Stomach (tissue), 8 donors: ENCODE measurements at regions not wholly inside any gene's neighbourhood (a gene's known extent, or its start where the extent isn't known, plus 50 kb on each side); places are given as distances from the start of the nearest gene placed in this dataset.

Source experiments
- DNase-seq, 2 donors: peaks; one replicate each; pipeline versions ENCODE4 v3.0.0 to v3.0.0-alpha.2; 2013 to 2019
- H3K27ac ChIP-seq, 5 donors: fragments of 200-600 bp in 4 of 5; sonication (generic) in 4 of 5; one replicate each; pipeline ENCODE4 v1.5.1; 2013 to 2019; ENCODE audit warnings: mild to moderate bottlenecking in 1 of 5, moderate library complexity in 1 of 5
- H3K27me3 ChIP-seq, 3 donors: fragments of 200-600 bp; sonication (generic); one replicate each; pipeline ENCODE4 v1.5.1; 2017 to 2019; ENCODE audit warnings: mixed run types in 1 of 3
- H3K36me3 ChIP-seq, 4 donors: fragments of 200-600 bp; sonication (generic); 1 replicate in 3 of 4; 2 replicates in 1 of 4; pipeline ENCODE4 v1.5.1; 2016 to 2019
- H3K4me1 ChIP-seq, 4 donors: fragments of 200-600 bp; sonication (generic); one replicate each; pipeline ENCODE4 v1.5.1; 2016 to 2019
- H3K4me3 ChIP-seq, 4 donors: fragments of 200-600 bp; sonication (generic) in 3 of 4; one replicate each; pipeline ENCODE4 v1.5.1; 2016 to 2019; ENCODE audit warnings: mild to moderate bottlenecking in 1 of 4
- H3K9me3 ChIP-seq, 4 donors: fragments of 200-600 bp; sonication (generic); one replicate each; pipeline ENCODE4 v1.5.1; 2016 to 2019
- CTCF ChIP-seq, 7 experiments: fragments of 450-650 bp in 4 of 7; fragments of 200-600 bp in 3 of 7; sonication (generic) in 3 of 7; IDR thresholded peaks; one replicate each; pipeline ENCODE4 v1.5.1; 2016 to 2019; ENCODE audit warnings: antibody characterized with exemption in 7 of 7, control low read depth in 2 of 7, mild to moderate bottlenecking in 1 of 7
- EP300 ChIP-seq: sonication (generic); formaldehyde crosslinking; IDR thresholded peaks from one replicate; pipeline ENCODE4 v1.6.1; 2017; ENCODE audit warnings: antibody characterized with exemption
- POLR2A ChIP-seq, 4 donors: fragments of 450-650 bp; IDR thresholded peaks; one replicate each; pipeline ENCODE4 v1.6.1; 2016; ENCODE audit warnings: antibody characterized with exemption in 4 of 4, control low read depth in 2 of 4, mild to moderate bottlenecking in 1 of 4, moderate library complexity in 1 of 4
- POLR2AphosphoS5 ChIP-seq, 3 donors: sonication (generic); formaldehyde crosslinking; IDR thresholded peaks; one replicate each; pipeline ENCODE4 v1.6.1; 2016; ENCODE audit warnings: antibody characterized with exemption in 3 of 3
- WGBS, 5 donors: extraction: QIAGEN DNeasy Blood & Tissue Kit in 3 of 5; methylation state at CpG; one replicate each; pipeline versions ENCODE4 v1.1.5 to v1.1.7; 2013 to 2018; 5-methylcytosine and 5-hydroxymethylcytosine counted together
- intact Hi-C: fragments of 100-400 bp; cut with DNase I; formaldehyde crosslinking; loops from one replicate; pipeline ENCODE4 v1.15.1; 2023; ENCODE audit warnings: low total_unique reads
- donor health status: healthy with polysubstance abuse.
- donor health status: Bipolar disorder and iron deficiency.
- donor health status: healthy.

- TF ChIP-seq POLR2AphosphoS5 (IDR thresholded peaks at IDR 0.05) (no peak), CTCF (IDR thresholded peaks at IDR 0.05) (no peak), POLR2A (IDR thresholded peaks at IDR 0.05) (no peak), EP300 (no peak)
- no peaks in the 10 kb centered on the region for H3K9me3 ChIP-seq
- 68 to 88% (median 74%) methylated on average over 4 of the region's 4 CpGs for WGBS, 5 donors
- intact Hi-C loops: loop anchor here (10.0 kb wide), 2 partner anchors 167 to 517 kb away; partner anchors contain the start of gene NCK2
- no peaks in the 10 kb centered on the region for H3K27me3 ChIP-seq
- no peak overlapping the region for H3K4me3 ChIP-seq
- no peak overlapping the region for H3K27ac ChIP-seq
- peaks cover 16 to 45% (median 36%) of the 10 kb centered on the region in 4 donors for H3K4me1 ChIP-seq
- H3K36me3 ChIP-seq: no peaks in the 10 kb centered on the region
- no peak for DNase-seq
These were observed 166.9 kb upstream of the NCK2 start for GRCh38 chr2:105577762-105578161.

- Histone ChIP-seq H3K4me3 (peak overlapping the region in 1 of 4 donors; percentile 11), H3K27ac (peak overlapping the region; percentile 7 to 77 (median 38)), H3K27me3 (no peaks in the 10 kb centered on the region), H3K4me1 (peaks cover 16 to 40% (median 32%) of the 10 kb centered on the region in 4 donors), H3K36me3 (no peaks in the 10 kb centered on the region), H3K9me3 (no peaks in the 10 kb centered on the region)
- 38 to 45% (median 40%) methylated on average over 12 of the region's 12 CpGs for WGBS, 5 donors
- DNase-seq: peak in 1 of 2 donors; percentile 71
- TF ChIP-seq POLR2AphosphoS5 (IDR thresholded peaks at IDR 0.05): peak in 1 of 3 donors; percentile 26
- TF ChIP-seq CTCF (IDR thresholded peaks at IDR 0.05): peak in 5 of 7 experiments; percentile 59 to 68 (median 60)
- no peak for TF ChIP-seq EP300
- no peak for TF ChIP-seq POLR2A (IDR thresholded peaks at IDR 0.05)
- intact Hi-C loops: loop anchor here (10.0 kb wide), 2 partner anchors 168 to 518 kb away; partner anchors contain the start of gene NCK2
These were observed 168.1 kb upstream of the NCK2 start for GRCh38 chr2:105576440-105577241.

- Histone ChIP-seq H3K9me3 (no peaks in the 10 kb centered on the region), H3K27me3 (no peaks in the 10 kb centered on the region), H3K27ac (peak overlapping the region in 4 of 5 donors; percentile 38 to 77 (median 55)), H3K36me3 (no peaks in the 10 kb centered on the region), H3K4me1 (peaks cover 16 to 40% (median 32%) of the 10 kb centered on the region in 4 donors), H3K4me3 (peak overlapping the region in 2 of 4 donors; percentile 8 to 11)
- 43 to 58% (median 50%) methylated on average over 13 of the region's 13 CpGs for WGBS, 5 donors
- no peak for DNase-seq
- TF ChIP-seq EP300: no peak
- TF ChIP-seq POLR2AphosphoS5 (IDR thresholded peaks at IDR 0.05): no peak
- intact Hi-C loops: loop anchor here (10.0 kb wide), 2 partner anchors 169 to 519 kb away; partner anchors contain the start of gene NCK2
These were observed 168.7 kb upstream of the NCK2 start for GRCh38 chr2:105576050-105576439.

- Histone ChIP-seq H3K4me3 (peak overlapping the region in 2 of 4 donors; percentile 8 to 11), H3K27me3 (no peaks in the 10 kb centered on the region), H3K36me3 (no peaks in the 10 kb centered on the region), H3K4me1 (peaks cover 16 to 40% (median 32%) of the 10 kb centered on the region in 4 donors), H3K27ac (peak overlapping the region in 4 of 5 donors; percentile 38 to 77 (median 55)), H3K9me3 (no peaks in the 10 kb centered on the region)
- DNase-seq: peak in 1 of 2 donors; percentile 27
- TF ChIP-seq CTCF (IDR thresholded peaks at IDR 0.05): no peak
- TF ChIP-seq POLR2A (IDR thresholded peaks at IDR 0.05): no peak
- no peak for TF ChIP-seq EP300
- no peak for TF ChIP-seq POLR2AphosphoS5 (IDR thresholded peaks at IDR 0.05)
- 37 to 50% (median 42%) methylated on average over 9 of the region's 9 CpGs for WGBS, 5 donors
- intact Hi-C loops: loop anchor here (10.0 kb wide), 2 partner anchors 169 to 519 kb away; partner anchors contain the start of gene NCK2
These were observed 169.2 kb upstream of the NCK2 start for GRCh38 chr2:105575499-105576025.
